Fibroblast of the aortic adventitia (primary cell): ENCODE measurements at regions not wholly inside any gene's neighbourhood (a gene's known extent, or its start where the extent isn't known, plus 50 kb on each side); places are given as distances from the start of the nearest gene placed in this dataset.

Source experiments
- DNase-seq: peaks from one replicate; pipeline ENCODE4 v3.0.0-alpha.2; 2010; ENCODE audit warnings: low read depth
- H3K4me3 ChIP-seq: 2 replicates; pipeline ENCODE4 v1.5.1; 2011; ENCODE audit warnings: low read depth, mild to moderate bottlenecking, control low read depth, low read length, moderate library complexity
- CTCF ChIP-seq: IDR thresholded peaks from 2 replicates; pipeline ENCODE4 v1.5.1; 2011; ENCODE audit warnings: mild to moderate bottlenecking, low read length, control low read depth, inconsistent platforms; ENCODE audit not compliant: insufficient read depth

GRCh38 chr7:149369497-149369896 lies 91.4 kb downstream of the ZNF777 start:
- DNase-seq: no peak
- H3K4me3 ChIP-seq: no peak overlapping the region
- TF ChIP-seq CTCF: no peak

- DNase-seq: no peak
- no peak overlapping the region for H3K4me3 ChIP-seq
- no peak for TF ChIP-seq CTCF
Observed at GRCh38 chr7:149370790-149371189, 90.1 kb downstream of the ZNF777 start.

- no peak for TF ChIP-seq CTCF
- no peak overlapping the region for H3K4me3 ChIP-seq
- no peak for DNase-seq
Observed at GRCh38 chr7:149373089-149373488, 87.8 kb downstream of the ZNF777 start.

GRCh38 chr7:149375234-149376008 lies 85.4 kb downstream of the ZNF777 start:
- TF ChIP-seq CTCF: no peak
- no peak for DNase-seq
- no peak overlapping the region for H3K4me3 ChIP-seq

- no peak for DNase-seq
- H3K4me3 ChIP-seq: no peak overlapping the region
- no peak for TF ChIP-seq CTCF
Observed at GRCh38 chr7:149377386-149377785, 83.5 kb downstream of the ZNF777 start.

- no peak for TF ChIP-seq CTCF
- H3K4me3 ChIP-seq: no peak overlapping the region
- no peak for DNase-seq
Observed at GRCh38 chr7:149379625-149380024, 81.2 kb downstream of the ZNF777 start.

GRCh38 chr7:149381245-149381644 lies 79.6 kb downstream of the ZNF777 start:
- no peak for TF ChIP-seq CTCF
- no peak overlapping the region for H3K4me3 ChIP-seq
- no peak for DNase-seq
